DOHH2 (cell line): ENCODE measurements at regions not wholly inside any gene's neighbourhood (a gene's known extent, or its start where the extent isn't known, plus 50 kb on each side); places are given as distances from the start of the nearest gene placed in this dataset.

Experiments used
- CTCF ChIP-seq: fragments of 200-600 bp; sonication (generic); IDR thresholded peaks from one replicate; pipeline ENCODE4 v1.5.1; 2014; ENCODE audit warnings: antibody characterized with exemption, mild to moderate bottlenecking, low read depth, low read length; ENCODE audit not compliant: poor library complexity, severe bottlenecking
- EZH2phosphoT487 ChIP-seq: fragments of 200-600 bp; sonication (generic); IDR thresholded peaks from 2 replicates; pipeline ENCODE4 v1.6.1; 2017; ENCODE audit warnings: borderline replicate concordance, mild to moderate bottlenecking, antibody characterized with exemption, low read length, moderate library complexity, mixed read lengths

- TF ChIP-seq EZH2phosphoT487 = no peak
- TF ChIP-seq CTCF = no peak
Observed at GRCh38 chr2:120932881-120933280, 197.2 kb downstream of the GLI2 start.
